SIG-M5 treated with dmso at 0.1 percent for 504 hours (cell line): ENCODE measurements at regions not wholly inside any gene's neighbourhood (a gene's known extent, or its start where the extent isn't known, plus 50 kb on each side); places are given as distances from the start of the nearest gene placed in this dataset.
"Not testable (repeated sequence)": the region's sequence is repeated elsewhere in the genome, so short reads cannot be mapped to it uniquely, and the experiment has no call there.

Experiments
- DNase-seq: peaks from one replicate; lab custom pipeline; 2025; ENCODE audit not compliant: unreplicated experiment; lab: John Stamatoyannopoulos, UW

- no peak for DNase-seq
Measured at GRCh38 chr4:161329852-161330251, 833.9 kb downstream of the FSTL5 start.

- no peak for DNase-seq
Measured at GRCh38 chr4:161321706-161322105, 842.1 kb downstream of the FSTL5 start.

- peak; percentile 43 for DNase-seq
Measured at GRCh38 chr4:161320377-161320776, 843.4 kb downstream of the FSTL5 start.

- no peak for DNase-seq
Measured at GRCh38 chr4:161317000-161317399, 846.8 kb downstream of the FSTL5 start.

GRCh38 chr4:161314371-161314770, 849.4 kb downstream of the FSTL5 start:
- no peak for DNase-seq

GRCh38 chr4:161303551-161303950, 860.2 kb downstream of the FSTL5 start:
- DNase-seq: no peak

- no peak for DNase-seq
Measured at GRCh38 chr4:161291222-161291621, 872.6 kb downstream of the FSTL5 start.

- DNase-seq: no peak
Measured at GRCh38 chr4:161287678-161288352, 876.0 kb downstream of the FSTL5 start.

GRCh38 chr4:161285461-161285860, 878.3 kb downstream of the FSTL5 start:
- DNase-seq: no peak

- DNase-seq: no peak
Measured at GRCh38 chr4:161280929-161281328, 882.9 kb downstream of the FSTL5 start.

GRCh38 chr4:161279095-161279494, 884.7 kb downstream of the FSTL5 start:
- no peak for DNase-seq

GRCh38 chr4:161277150-161277787, 886.5 kb downstream of the FSTL5 start:
- DNase-seq: not testable (repeated sequence)

- DNase-seq: no peak
Measured at GRCh38 chr4:161273607-161274006, 890.2 kb downstream of the FSTL5 start.

- no peak for DNase-seq
Measured at GRCh38 chr4:161260819-161261218, 903.0 kb downstream of the FSTL5 start.

- no peak for DNase-seq
Measured at GRCh38 chr4:161256716-161257115, 907.1 kb downstream of the FSTL5 start.

- no peak for DNase-seq
Measured at GRCh38 chr4:161256172-161256571, 907.6 kb downstream of the FSTL5 start.

GRCh38 chr4:161254375-161254774, 909.4 kb downstream of the FSTL5 start:
- peak; percentile 9 for DNase-seq

- DNase-seq: no peak
Measured at GRCh38 chr4:161252520-161253141, 911.2 kb downstream of the FSTL5 start.

- no peak for DNase-seq
Measured at GRCh38 chr4:161249779-161250440, 913.9 kb downstream of the FSTL5 start.

GRCh38 chr4:161248880-161249279, 914.9 kb downstream of the FSTL5 start:
- no peak for DNase-seq

GRCh38 chr4:161247831-161248230, 916.0 kb downstream of the FSTL5 start:
- DNase-seq: no peak

- DNase-seq: no peak
Measured at GRCh38 chr4:161238033-161238432, 925.8 kb downstream of the FSTL5 start.
